IMR-90 (cell line): ENCODE measurements at regions not wholly inside any gene's neighbourhood (a gene's known extent, or its start where the extent isn't known, plus 50 kb on each side); places are given as distances from the start of the nearest gene placed in this dataset.

ENCODE experiments used
- ATAC-seq: fragments of 200-7000 bp; cut with Tn5 transposase; 2 replicates; pipeline ENCODE4 v1.9.1; 2020; ENCODE audit warnings: low read depth, mild to moderate bottlenecking, moderate library complexity
- BruUV-seq: library from RNA; stranded (reverse); fragments of 400-500 nt; replicated peaks from 2 replicates; lab custom pipeline; 2021; lab: Mats Ljungman, UMichigan
- CTCF ChIA-PET: fragments of 300-600 bp; formaldehyde crosslinking; extraction: SDS; loops from one replicate; lab custom pipeline; 2021; ENCODE audit warnings: antibody characterized with exemption; lab: Yijun Ruan, JAX
- POLR2A ChIA-PET: fragments of 300-600 bp; sonication (Branson Sonifier 250); formaldehyde crosslinking; loops from one replicate; lab custom pipeline; 2022; ENCODE audit warnings: antibody characterized with exemption; ENCODE audit not compliant: unreplicated experiment; lab: Charles Lee
- DNase-seq: peaks from one replicate; pipeline ENCODE4 v3.0.0; 2013
- H2AFZ ChIP-seq: replicated peaks from 2 replicates; pipeline ENCODE3; 2013; ENCODE audit warnings: low read length, mild to moderate bottlenecking; ENCODE audit not compliant: poor library complexity
- H2AK5ac ChIP-seq: 2 replicates; pipeline ENCODE4 v1.6.1; 2013; ENCODE audit warnings: low read depth, low read length, inconsistent platforms
- H2AK9ac ChIP-seq: replicated peaks from 2 replicates; pipeline ENCODE3; 2013; ENCODE audit warnings: mild to moderate bottlenecking, low read depth, low read length, moderate library complexity; ENCODE audit not compliant: poor library complexity
- H2BK120ac ChIP-seq: 2 replicates; pipeline ENCODE4 v1.6.1; 2013; ENCODE audit warnings: low read depth, low read length, inconsistent platforms
- H2BK15ac ChIP-seq: 3 replicates; pipeline ENCODE4 v1.6.1; 2013; ENCODE audit warnings: low read depth, low read length, inconsistent platforms
- H2BK20ac ChIP-seq: 2 replicates; pipeline ENCODE4 v1.6.1; 2013; ENCODE audit warnings: low read depth, mild to moderate bottlenecking, inconsistent platforms, low read length, moderate library complexity
- H2BK5ac ChIP-seq: 2 replicates; pipeline ENCODE4 v1.6.1; 2013; ENCODE audit warnings: mild to moderate bottlenecking, low read depth, low read length, inconsistent platforms; ENCODE audit not compliant: poor library complexity, severe bottlenecking
- H3K14ac ChIP-seq: replicated peaks from 2 replicates; pipeline ENCODE4 v1.6.1; 2013; ENCODE audit warnings: low read depth, low read length, inconsistent platforms
- H3K18ac ChIP-seq: 2 replicates; pipeline ENCODE4 v1.6.1; 2013; ENCODE audit warnings: low read depth, low read length, control low read depth
- H3K23ac ChIP-seq: 2 replicates; pipeline ENCODE4 v1.6.1; 2013; ENCODE audit warnings: low read depth, low read length, inconsistent platforms
- H3K27ac ChIP-seq: 2 replicates; pipeline ENCODE4 v1.5.1; 2013; ENCODE audit warnings: mild to moderate bottlenecking, control low read depth, low read length; ENCODE audit not compliant: insufficient read depth
- H3K27me3 ChIP-seq: 2 replicates; pipeline ENCODE4 v1.6.1; 2013; ENCODE audit warnings: low read length; ENCODE audit not compliant: control insufficient read depth, insufficient read depth
- H3K36me3 ChIP-seq: 2 replicates; pipeline ENCODE4 v1.6.1; 2013; ENCODE audit warnings: low read length, mixed read lengths; ENCODE audit not compliant: control insufficient read depth, insufficient read depth
- H3K4ac ChIP-seq: 2 replicates; pipeline ENCODE4 v1.6.1; 2013; ENCODE audit warnings: low read depth, low read length, inconsistent platforms
- H3K4me1 ChIP-seq: 2 replicates; pipeline ENCODE4 v1.6.1; 2013; ENCODE audit warnings: low read length, mixed read lengths; ENCODE audit not compliant: control insufficient read depth, insufficient read depth
- H3K4me2 ChIP-seq: 2 replicates; pipeline ENCODE4 v1.6.1; 2013; ENCODE audit warnings: low read depth, mild to moderate bottlenecking, control low read depth, low read length, moderate library complexity
- H3K4me3 ChIP-seq: 2 replicates; pipeline ENCODE4 v1.5.1; 2013; ENCODE audit warnings: low read depth, mild to moderate bottlenecking, control low read depth, low read length, moderate library complexity; ENCODE audit not compliant: insufficient read depth
- H3K56ac ChIP-seq: 2 replicates; pipeline ENCODE4 v1.6.1; 2013; ENCODE audit warnings: low read length, inconsistent platforms; ENCODE audit not compliant: insufficient read depth; ENCODE audit errors: extremely low read depth
- H3K79me1 ChIP-seq, 2 experiments: 2 replicates each; pipeline ENCODE4 v1.6.1; 2013; ENCODE audit warnings: low read length in 2 of 2, inconsistent platforms in 1 of 2, low read depth in 1 of 2
- H3K9ac ChIP-seq: 2 replicates; pipeline ENCODE4 v1.6.1; 2013; ENCODE audit warnings: low read depth, low read length, control low read depth
- H3K9me1 ChIP-seq: 2 replicates; pipeline ENCODE4 v1.6.1; 2013; ENCODE audit warnings: low read length, inconsistent platforms; ENCODE audit not compliant: insufficient read depth
- H3K9me3 ChIP-seq: 2 replicates; pipeline ENCODE4 v1.6.1; 2013; ENCODE audit warnings: low read length; ENCODE audit not compliant: control insufficient read depth, insufficient read depth
- H4K20me1 ChIP-seq: 2 replicates; pipeline ENCODE4 v1.6.1; 2013; ENCODE audit warnings: low read length, inconsistent platforms; ENCODE audit not compliant: insufficient read depth
- H4K5ac ChIP-seq: 2 replicates; pipeline ENCODE4 v1.6.1; 2013; ENCODE audit warnings: mild to moderate bottlenecking, low read depth, low read length, control low read depth
- H4K8ac ChIP-seq, 2 experiments: 2 replicates each; pipeline ENCODE4 v1.6.1; 2013; ENCODE audit warnings: low read depth in 2 of 2, low read length in 2 of 2, control low read depth in 1 of 2, inconsistent platforms in 1 of 2
- H4K91ac ChIP-seq: 2 replicates; pipeline ENCODE4 v1.6.1; 2013; ENCODE audit warnings: low read depth, low read length, inconsistent platforms; ENCODE audit not compliant: insufficient read depth
- BHLHE40 ChIP-seq: fragments of 150-350 bp; IDR thresholded peaks from 2 replicates; pipeline ENCODE4 v1.6.1; 2016; ENCODE audit warnings: mild to moderate bottlenecking, low read depth, low read length
- CEBPB ChIP-seq: IDR thresholded peaks from 2 replicates; pipeline ENCODE4 v1.6.1; 2012; ENCODE audit warnings: low read depth, low read length, improper control_type of control experiment
- CHD1 ChIP-seq: IDR thresholded peaks from 2 replicates; pipeline ENCODE4 v1.6.1; 2012; ENCODE audit warnings: low read depth, low read length, improper control_type of control experiment
- ELK1 ChIP-seq: fragments of 150-350 bp; IDR thresholded peaks from 2 replicates; pipeline ENCODE4 v1.6.1; 2016; ENCODE audit warnings: low read depth, mild to moderate bottlenecking, low read length, moderate library complexity, borderline replicate concordance
- FOS ChIP-seq: fragments of 150-350 bp; IDR thresholded peaks from 2 replicates; pipeline ENCODE4 v1.6.1; 2016; ENCODE audit warnings: low read depth, low read length
- MAFK ChIP-seq: IDR thresholded peaks from 2 replicates; pipeline ENCODE4 v1.6.1; 2012; ENCODE audit warnings: low read depth, low read length, improper control_type of control experiment
- MAZ ChIP-seq: IDR thresholded peaks from 2 replicates; pipeline ENCODE4 v1.6.1; 2012; ENCODE audit warnings: low read depth, mild to moderate bottlenecking, low read length, improper control_type of control experiment, moderate library complexity, borderline replicate concordance
- MXI1 ChIP-seq: IDR thresholded peaks from 2 replicates; pipeline ENCODE4 v1.6.1; 2012; ENCODE audit warnings: low read depth, mild to moderate bottlenecking, low read length, moderate library complexity, borderline replicate concordance
- NFE2L2 ChIP-seq: fragments of 150-350 bp; IDR thresholded peaks from 2 replicates; pipeline ENCODE4 v1.6.1; 2016; ENCODE audit warnings: low read depth, mild to moderate bottlenecking, low read length
- POLR2A ChIP-seq: IDR thresholded peaks from 2 replicates; pipeline ENCODE4 v1.6.1; 2012; ENCODE audit warnings: mild to moderate bottlenecking, low read depth, low read length
- RAD21 ChIP-seq: IDR thresholded peaks from 2 replicates; pipeline ENCODE4 v1.6.1; 2012; ENCODE audit warnings: low read length, improper control_type of control experiment
- RCOR1 ChIP-seq: IDR thresholded peaks from 2 replicates; pipeline ENCODE4 v1.6.1; 2012; ENCODE audit warnings: mild to moderate bottlenecking, low read length, improper control_type of control experiment; ENCODE audit not compliant: insufficient replicate concordance
- SMC3 ChIP-seq: fragments of 150-350 bp; IDR thresholded peaks from 2 replicates; pipeline ENCODE4 v1.6.1; 2016; ENCODE audit warnings: low read depth, mild to moderate bottlenecking, antibody characterized with exemption, low read length, moderate library complexity
- WGBS, 2 experiments: methylation state at CpG; one replicate each; pipeline versions ENCODE4 v1.1.5 to v1.1.7; 2013; ENCODE audit warnings: missing lambda C conversion rate in 2 of 2; ENCODE audit not compliant: insufficient read length in 1 of 2; ENCODE audit errors: extremely low coverage in 2 of 2; 5-methylcytosine and 5-hydroxymethylcytosine counted together
- dilution Hi-C: fragments of 300-500 bp; cut with HindIII; formaldehyde crosslinking; loops from one replicate; pipeline ENCODE4 v1.14.3; 2018; ENCODE audit warnings: low sequenced_read_pairs; ENCODE audit not compliant: unreplicated experiment
- in situ Hi-C: fragments of 300-500 bp; cut with MboI; formaldehyde crosslinking; loops from 3 replicates; pipeline ENCODE4 v1.14.3; 2019; ENCODE audit warnings: low sequenced_read_pairs, inconsistent platforms, mixed read lengths
- intact Hi-C: fragments of 100-400 bp; cut with micrococcal nuclease; formaldehyde crosslinking; loops from 2 replicates; pipeline ENCODE4 v1.10.0; 2022
- TF ChIP-seq, protein P1 (sequence below): fragments of 150-350 bp; IDR thresholded peaks from 2 replicates; pipeline ENCODE4 v1.6.1; 2017; ENCODE audit warnings: mild to moderate bottlenecking, antibody characterized with exemption, low read length, low read depth

DNA sequence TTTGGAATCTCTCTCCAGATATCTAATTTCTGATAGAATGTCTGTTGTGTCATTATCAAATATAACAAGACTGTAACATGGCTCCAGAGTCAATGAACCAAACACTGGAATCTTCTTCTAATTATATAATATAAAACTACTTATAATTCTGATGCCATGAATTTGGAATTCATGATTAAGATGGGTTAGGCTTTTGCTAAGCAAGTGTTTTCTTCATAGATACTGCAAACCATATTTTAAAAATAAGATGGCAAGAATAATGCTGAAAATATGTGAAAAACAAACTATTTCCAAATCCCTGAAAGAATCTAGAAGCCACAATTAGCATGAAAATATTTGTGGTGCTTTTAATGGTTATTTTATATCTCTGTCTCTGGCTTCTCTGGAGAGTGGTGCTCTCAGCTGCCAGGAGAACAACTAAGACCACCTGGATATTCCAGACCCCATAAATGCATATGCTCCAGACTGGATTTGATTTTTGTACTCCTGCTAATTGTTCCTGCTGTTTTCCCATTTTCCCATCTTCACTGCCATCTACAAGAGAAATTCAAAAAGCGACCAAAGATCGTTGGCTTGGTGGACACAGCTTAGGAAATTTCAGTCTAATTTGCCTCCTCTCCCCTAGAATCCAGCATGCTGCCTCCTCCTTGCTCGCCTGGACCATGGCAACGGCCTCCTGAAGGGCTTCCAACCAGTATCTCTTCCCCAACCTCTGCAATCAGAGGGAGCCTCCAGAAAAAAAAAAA is 418.9 kb downstream of the SETD4 start:
- peak; percentile 85 for ATAC-seq
- H3K4ac ChIP-seq, result peak overlapping the region; percentile 49
- no peak overlapping the region for H3K4me3 ChIP-seq
- dilution Hi-C loops, result no loop called here
- H2BK5ac ChIP-seq, result peak overlapping the region; percentile 2
- peak overlapping the region; percentile 58 for H2BK120ac ChIP-seq
- CTCF ChIA-PET, result no interaction called here
- no peaks in the 10 kb centered on the region for H3K27me3 ChIP-seq
- H4K8ac ChIP-seq, result peak overlapping the region in 1 of 2 experiments; percentile 57; a peak in 1 of 4 replicates
- H3K56ac ChIP-seq, result no peak overlapping the region
- no peaks in the 10 kb centered on the region for H3K9me3 ChIP-seq
- H3K4me1 ChIP-seq, result peaks cover 8% of the 10 kb centered on the region
- peak overlapping the region; percentile 23; the same call in 1 of the 2 replicates for H3K4me2 ChIP-seq
- no CpG with 5 or more reads among the region's 4 CpGs for WGBS, 2 experiments
- no peak overlapping the region for H4K91ac ChIP-seq
- peak overlapping the region; percentile 69; the same call in 1 of the 2 replicates for H2BK20ac ChIP-seq
- POLR2A ChIA-PET, result no interaction called here
- peak; percentile 67 for DNase-seq
- H4K5ac ChIP-seq, result peak overlapping the region; percentile 55
- 0 out of 2 replicates have a peak overlapping the region, but pooled peaks have one; percentile 25 for H3K14ac ChIP-seq
- H2BK15ac ChIP-seq, result peak overlapping the region; percentile 56; the same call in 1 of the 3 replicates
- H3K79me1 ChIP-seq, result no peaks in the 10 kb centered on the region
- H3K27ac ChIP-seq, result peak overlapping the region; percentile 34; the same call in 1 of the 2 replicates
- no peak overlapping the region for H2AK9ac ChIP-seq
- peaks cover 5% of the 10 kb centered on the region; the same call in 1 of the 2 replicates for H3K9me1 ChIP-seq
- peak overlapping the region; percentile 14; the same call in 1 of the 2 replicates for H3K23ac ChIP-seq
- H4K20me1 ChIP-seq, result no peaks in the 10 kb centered on the region
- in situ Hi-C loops, result no loop called here
- no peaks in the 10 kb centered on the region for H3K36me3 ChIP-seq
- peak overlapping the region; percentile 79; the same call in 1 of the 2 replicates for H2AK5ac ChIP-seq
- intact Hi-C loops, result loop anchor here (10.0 kb wide), 1 partner anchor 897 kb away; no protein-coding TSS in a partner anchor
- H2AFZ ChIP-seq, result no peak overlapping the region
- no TSS peak for BruUV-seq
- H3K18ac ChIP-seq, result peak overlapping the region; percentile 89
- H3K9ac ChIP-seq, result no peak overlapping the region
- TF ChIP-seq RCOR1, result no peak
- no peak for TF ChIP-seq ELK1
- TF ChIP-seq BHLHE40, result no peak
- TF ChIP-seq, protein P1, sequence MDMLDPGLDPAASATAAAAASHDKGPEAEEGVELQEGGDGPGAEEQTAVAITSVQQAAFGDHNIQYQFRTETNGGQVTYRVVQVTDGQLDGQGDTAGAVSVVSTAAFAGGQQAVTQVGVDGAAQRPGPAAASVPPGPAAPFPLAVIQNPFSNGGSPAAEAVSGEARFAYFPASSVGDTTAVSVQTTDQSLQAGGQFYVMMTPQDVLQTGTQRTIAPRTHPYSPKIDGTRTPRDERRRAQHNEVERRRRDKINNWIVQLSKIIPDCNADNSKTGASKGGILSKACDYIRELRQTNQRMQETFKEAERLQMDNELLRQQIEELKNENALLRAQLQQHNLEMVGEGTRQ, result no peak
- no peak for TF ChIP-seq RAD21
- 0 out of 2 replicates have a peak, but pooled peaks have one; percentile 6 for TF ChIP-seq MAFK
- peak; percentile 58; the same call in 1 of the 2 replicates for TF ChIP-seq CEBPB
- no peak for TF ChIP-seq SMC3
- no peak for TF ChIP-seq MXI1
- no peak for TF ChIP-seq NFE2L2
- no peak for TF ChIP-seq POLR2A
- TF ChIP-seq CHD1, result no peak
- TF ChIP-seq FOS, result no peak
- TF ChIP-seq MAZ, result no peak
